Bronchial epithelial cell (primary cell): ENCODE measurements at regions not wholly inside any gene's neighbourhood (a gene's known extent, or its start where the extent isn't known, plus 50 kb on each side); places are given as distances from the start of the nearest gene placed in this dataset.

Experiments
- DNase-seq: peaks from one replicate; pipeline ENCODE4 v3.0.0-alpha.2; 2010; ENCODE audit warnings: low read depth
- FAIRE-seq: peaks from 2 replicates; lab custom pipeline; 2011; peaks lifted over from hg19 to GRCh38; lab: Jason Lieb, UNC
- H3K27me3 ChIP-seq: 2 replicates; pipeline ENCODE4 v1.5.1; 2011; ENCODE audit warnings: low read length; ENCODE audit not compliant: control insufficient read depth, insufficient read depth
- H3K36me3 ChIP-seq: 2 replicates; pipeline ENCODE4 v1.5.1; 2011; ENCODE audit warnings: low read length; ENCODE audit not compliant: control insufficient read depth, insufficient read depth
- H3K4me3 ChIP-seq: 2 replicates; pipeline ENCODE4 v1.5.1; 2011; ENCODE audit warnings: mild to moderate bottlenecking, low read depth, low read length, control low read depth
- CTCF ChIP-seq: IDR thresholded peaks from 2 replicates; pipeline ENCODE4 v1.5.1; 2011; ENCODE audit warnings: mild to moderate bottlenecking, moderate library complexity, low read length, control low read depth, inconsistent platforms; ENCODE audit not compliant: insufficient read depth, severe bottlenecking

- FAIRE-seq (no peak), DNase-seq (peak; percentile 13)
- peaks cover 2% of the 10 kb centered on the region for H3K36me3 ChIP-seq
- TF ChIP-seq CTCF = no peak
- no peak overlapping the region for H3K4me3 ChIP-seq
- no peaks in the 10 kb centered on the region for H3K27me3 ChIP-seq
Observed at GRCh38 chr6:144834426-144835038, 549.4 kb downstream of the UTRN start.

GRCh38 chr6:144835322-144835973 is 550.3 kb downstream of the UTRN start:
- H3K27me3 ChIP-seq = no peaks in the 10 kb centered on the region
- peaks cover 2% of the 10 kb centered on the region for H3K36me3 ChIP-seq
- H3K4me3 ChIP-seq = no peak overlapping the region
- FAIRE-seq = no peak
- DNase-seq = no peak
- no peak for TF ChIP-seq CTCF

GRCh38 chr6:144840619-144841018 is 555.5 kb downstream of the UTRN start:
- DNase-seq (no peak), FAIRE-seq (no peak)
- Histone ChIP-seq H3K27me3 (no peaks in the 10 kb centered on the region), H3K4me3 (no peak overlapping the region), H3K36me3 (peaks cover 2% of the 10 kb centered on the region)
- no peak for TF ChIP-seq CTCF

GRCh38 chr6:144843701-144844100 is 558.6 kb downstream of the UTRN start:
- no peak for TF ChIP-seq CTCF
- no peak overlapping the region for H3K4me3 ChIP-seq
- DNase-seq (no peak), FAIRE-seq (no peak)
- H3K27me3 ChIP-seq = no peaks in the 10 kb centered on the region
- H3K36me3 ChIP-seq = no peaks in the 10 kb centered on the region

- DNase-seq = no peak
- FAIRE-seq = no peak
- no peak overlapping the region for H3K4me3 ChIP-seq
- H3K36me3 ChIP-seq = no peaks in the 10 kb centered on the region
- no peak for TF ChIP-seq CTCF
- H3K27me3 ChIP-seq = no peaks in the 10 kb centered on the region
Observed at GRCh38 chr6:144844596-144844995, 559.5 kb downstream of the UTRN start.

- TF ChIP-seq CTCF = no peak
- no peak for DNase-seq
- H3K4me3 ChIP-seq = no peak overlapping the region
- no peaks in the 10 kb centered on the region for H3K36me3 ChIP-seq
- H3K27me3 ChIP-seq = no peaks in the 10 kb centered on the region
- FAIRE-seq = no peak
Observed at GRCh38 chr6:144845186-144845585, 560.1 kb downstream of the UTRN start.
